GM19351 (cell line): ENCODE measurements at regions not wholly inside any gene's neighbourhood (a gene's known extent, or its start where the extent isn't known, plus 50 kb on each side); places are given as distances from the start of the nearest gene placed in this dataset.
"Not testable (repeated sequence)": the region's sequence is repeated elsewhere in the genome, so short reads cannot be mapped to it uniquely, and the experiment has no call there.

ENCODE experiments used
- ATAC-seq: cut with Tn5 transposase; IDR thresholded peaks from one replicate; pipeline ENCODE4 v1.9.1; 2021; ENCODE audit warnings: mild to moderate bottlenecking, moderate library complexity; ENCODE audit not compliant: unreplicated experiment

DNA sequence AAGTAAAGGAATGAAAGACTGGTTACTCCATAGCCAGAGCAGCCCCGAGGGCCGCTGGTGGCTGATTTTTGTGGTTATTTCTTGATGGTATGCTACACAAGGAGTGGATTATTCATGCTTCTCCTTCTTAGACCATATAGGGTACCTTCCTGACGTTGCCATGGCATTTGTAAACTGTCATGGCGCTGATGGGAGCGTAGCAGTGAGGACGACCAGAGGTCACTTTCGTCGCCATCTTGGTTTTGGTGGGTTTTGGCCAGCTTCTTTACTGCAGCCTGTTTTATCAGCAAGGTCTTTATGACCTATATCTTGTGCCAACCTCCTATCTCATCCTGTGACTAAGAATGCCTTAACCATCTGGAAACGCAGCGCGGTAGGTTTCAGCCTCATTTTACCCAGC is 1187.6 kb upstream of the AUTS2 start:
- ATAC-seq = not testable (repeated sequence)

DNA sequence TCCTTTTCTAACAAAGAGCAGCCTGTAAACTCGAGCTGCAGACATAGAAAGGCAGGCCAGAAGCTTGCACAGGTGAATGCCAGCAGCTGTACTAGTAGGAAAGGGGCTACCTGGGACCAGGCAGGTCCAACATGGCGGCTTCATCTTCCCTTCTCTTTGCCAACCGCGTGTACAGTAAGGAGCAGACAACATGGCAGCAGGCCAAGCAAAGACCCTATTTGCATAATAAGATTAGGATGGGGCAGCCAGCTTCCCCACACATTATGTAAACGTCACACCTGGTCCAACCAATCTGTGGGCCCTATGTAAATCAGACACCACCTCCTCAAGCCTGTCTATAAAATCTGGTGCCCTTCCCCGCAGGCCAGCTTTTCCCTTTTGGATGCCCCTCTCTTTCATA is 1186.5 kb upstream of the AUTS2 start:
- ATAC-seq = no peak

DNA sequence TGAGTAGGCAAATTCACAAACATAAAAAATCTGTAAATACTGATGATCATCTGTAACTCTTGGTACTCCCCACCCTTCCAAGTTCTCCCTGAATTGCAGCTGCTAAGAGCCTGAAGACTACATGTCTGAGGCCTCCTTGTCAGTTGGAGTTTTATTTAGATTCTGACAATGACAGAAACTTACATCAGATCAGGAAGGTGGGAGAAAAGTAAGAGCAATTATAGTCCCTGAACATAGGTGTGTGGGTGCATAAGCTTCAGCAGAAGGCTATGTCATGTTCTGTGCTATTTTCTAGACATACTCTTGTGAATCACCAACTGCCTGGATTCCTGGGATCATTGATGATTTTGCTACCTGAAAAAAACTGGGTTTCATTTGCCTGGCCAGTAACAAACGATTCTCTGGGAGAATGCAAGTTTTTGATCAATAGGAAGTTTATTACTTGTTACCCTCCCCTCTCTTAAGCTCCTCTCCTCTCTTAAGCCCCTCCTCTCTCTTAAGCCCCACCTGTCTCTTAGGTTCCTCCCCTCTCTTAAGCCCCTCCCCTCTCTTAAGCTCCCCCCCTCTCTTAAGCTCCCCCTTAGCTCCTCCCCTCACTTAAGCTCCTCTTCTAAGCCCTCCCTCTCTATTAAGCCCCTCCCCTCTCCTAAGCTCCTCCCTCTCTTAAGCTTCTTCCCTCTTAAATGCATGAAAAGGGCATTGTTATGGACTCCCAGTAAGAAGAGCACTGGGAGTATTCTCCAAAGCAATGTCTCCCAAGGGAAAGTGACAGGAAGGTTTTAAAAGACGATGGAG is 1183.4 kb upstream of the AUTS2 start:
- no peak for ATAC-seq

DNA sequence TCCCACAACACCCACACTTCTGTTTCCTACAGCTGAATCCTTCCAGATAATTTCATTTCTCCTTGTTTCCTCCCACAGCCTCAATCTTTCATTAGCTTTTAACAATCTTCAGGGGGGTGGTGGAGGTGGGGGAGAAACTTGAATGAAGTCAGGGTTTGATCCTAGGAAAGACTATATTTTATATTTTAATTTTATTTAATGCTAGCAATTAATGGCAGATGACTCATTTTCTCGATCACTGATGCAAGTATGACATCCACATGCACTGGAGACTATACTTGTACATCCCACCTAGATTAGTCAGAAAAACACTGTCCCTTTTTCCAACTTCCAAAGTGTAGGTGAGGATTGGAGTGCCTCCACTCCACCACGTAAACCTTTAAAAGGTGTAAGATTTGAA is 1181.3 kb upstream of the AUTS2 start:
- no peak for ATAC-seq

DNA sequence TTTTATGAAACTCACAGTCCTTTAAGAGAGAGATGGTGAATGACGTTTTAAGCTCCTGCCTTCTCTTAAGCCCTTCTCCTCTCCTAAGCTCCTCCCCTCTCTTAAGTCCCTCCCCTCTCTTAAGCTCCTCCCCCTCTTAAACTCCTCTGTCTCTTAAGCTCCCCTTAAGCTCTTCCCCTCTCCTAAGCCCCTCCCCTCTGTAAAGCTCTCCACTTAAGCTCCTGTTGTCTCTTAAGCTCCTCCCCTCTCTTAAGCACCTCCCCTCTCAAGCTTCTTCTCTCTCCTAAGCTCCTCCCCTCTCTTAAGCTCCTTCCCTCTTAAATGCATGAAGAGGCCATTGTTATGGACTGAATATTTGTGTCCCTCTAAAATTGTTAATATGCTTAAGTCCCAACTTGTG is 1180.6 kb upstream of the AUTS2 start:
- no peak for ATAC-seq

DNA sequence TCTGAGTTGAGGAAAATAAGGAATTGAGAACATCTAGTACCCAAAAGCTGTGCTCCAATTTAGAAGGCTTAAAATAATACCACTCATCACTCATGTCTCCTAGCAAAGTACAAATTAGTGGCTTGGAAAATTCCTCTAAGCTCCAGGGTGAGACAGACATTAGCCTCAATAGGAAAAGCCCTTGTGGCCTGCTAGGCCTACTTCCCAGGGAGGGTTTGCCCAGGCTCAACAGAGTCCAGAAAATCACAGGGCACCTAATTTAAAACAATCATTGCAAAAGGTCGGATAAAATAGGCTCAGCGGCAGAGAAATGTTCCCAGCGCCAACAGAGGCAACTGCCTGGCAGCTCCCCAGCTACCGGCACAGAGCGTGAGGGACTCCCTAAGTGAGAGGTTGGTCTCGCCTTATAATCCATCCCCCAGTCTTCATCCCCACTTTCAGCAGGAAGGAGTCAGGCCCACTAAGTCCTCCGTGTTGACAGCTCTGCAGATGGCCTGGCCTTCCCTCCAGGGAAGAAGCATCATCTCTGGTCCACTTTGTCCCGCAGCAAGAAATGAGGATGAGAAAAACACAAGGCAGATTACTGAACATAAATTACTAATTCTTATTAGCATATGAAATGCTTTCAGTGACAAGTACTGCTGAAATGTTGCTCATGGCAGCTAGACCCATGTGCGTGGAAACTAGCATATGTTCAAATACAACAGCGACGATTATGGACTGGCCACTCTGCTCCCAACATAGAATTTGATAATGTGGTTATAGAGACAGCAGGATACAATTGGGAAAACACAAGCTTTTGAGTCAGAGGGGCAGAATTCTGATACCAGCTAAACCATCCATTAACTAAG is 1177.7 kb upstream of the AUTS2 start:
- no peak for ATAC-seq

DNA sequence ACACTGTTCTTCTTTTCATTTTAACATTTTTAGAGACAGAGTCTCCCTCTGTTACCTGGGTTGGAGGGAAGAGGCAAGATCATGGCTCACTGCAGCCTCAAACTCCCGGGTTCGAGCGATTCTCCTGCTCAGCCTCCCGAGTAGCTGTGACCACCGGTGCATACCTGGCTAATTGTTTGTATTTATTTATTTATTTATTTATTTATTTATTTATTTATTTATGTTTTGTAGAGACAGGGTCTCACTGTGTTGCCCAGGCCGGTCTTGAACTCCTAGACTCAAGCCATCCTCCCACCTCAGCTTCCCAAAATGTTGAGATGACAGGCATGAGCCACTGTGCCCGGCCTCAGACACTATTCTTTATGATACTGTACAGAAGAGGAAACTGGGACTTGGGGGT is 1176.6 kb upstream of the AUTS2 start:
- ATAC-seq = no peak

DNA sequence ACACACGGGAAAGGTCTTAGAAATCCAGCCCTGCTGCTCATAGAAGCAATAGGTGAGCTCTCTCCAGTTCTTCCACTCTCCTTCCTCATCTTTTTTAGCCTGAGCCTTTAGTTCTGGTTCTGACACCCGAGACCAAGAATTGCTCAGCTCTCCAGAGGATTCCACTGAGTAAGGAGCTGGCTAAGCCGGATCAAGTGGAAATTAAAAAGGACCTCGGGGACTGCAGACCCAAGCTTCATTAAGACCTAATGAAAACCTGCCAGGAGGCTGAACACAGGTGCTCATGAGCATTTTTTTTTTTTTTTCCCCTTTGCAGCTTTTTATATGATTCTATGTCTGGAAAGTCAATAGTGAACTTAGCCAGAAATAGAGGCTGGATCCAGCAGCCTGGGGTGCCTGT is 1176.0 kb upstream of the AUTS2 start:
- ATAC-seq = no peak

DNA sequence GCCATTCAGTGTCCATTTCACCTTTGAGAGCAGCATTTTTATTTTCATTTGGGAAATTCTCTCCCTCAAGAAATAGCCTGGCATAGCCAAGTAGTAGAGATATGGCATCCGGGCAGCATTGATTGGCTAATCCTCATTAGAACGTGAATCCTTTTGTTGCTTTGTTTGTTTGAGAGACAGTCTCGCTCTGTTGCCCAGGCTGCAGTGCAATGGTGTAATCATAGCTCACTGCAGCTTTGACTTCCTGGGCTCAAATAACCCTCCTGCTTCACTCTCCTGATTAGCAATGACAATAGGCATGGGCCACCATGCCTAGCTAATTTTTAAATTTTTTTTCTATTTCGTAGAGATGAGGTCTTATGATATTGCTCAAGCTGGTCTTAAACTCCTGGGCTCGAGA is 1174.9 kb upstream of the AUTS2 start:
- no peak for ATAC-seq

DNA sequence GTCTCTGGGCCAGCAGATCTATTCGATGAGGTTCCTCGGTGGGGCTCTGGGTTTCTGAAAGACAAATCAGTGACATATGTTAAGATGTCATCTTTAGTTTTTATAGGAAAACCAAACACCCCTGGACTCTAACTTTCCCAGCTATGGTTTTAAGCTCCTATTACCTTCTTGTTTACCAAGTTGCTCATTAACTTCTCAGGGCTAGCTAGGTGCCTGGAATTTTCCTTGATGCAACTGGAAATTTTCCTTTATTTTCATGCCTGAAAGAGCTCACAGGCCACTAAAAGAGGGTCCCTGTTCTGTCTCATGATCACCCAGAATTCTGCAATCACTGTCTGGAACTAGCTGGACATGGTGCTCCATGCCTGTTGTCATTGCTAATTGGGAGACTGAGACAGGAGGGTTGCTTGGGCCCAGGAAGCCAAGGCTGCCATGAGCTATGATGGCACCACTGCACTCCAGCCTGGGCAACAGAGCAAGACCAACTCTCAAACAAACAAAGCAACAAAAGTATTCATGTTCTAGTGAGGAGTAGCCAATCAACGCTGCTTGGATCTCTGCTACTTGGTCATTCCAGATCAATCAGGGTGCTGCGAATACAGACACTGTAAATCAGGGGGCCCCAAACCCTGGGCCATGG is 1173.5 kb upstream of the AUTS2 start:
- ATAC-seq = no peak

DNA sequence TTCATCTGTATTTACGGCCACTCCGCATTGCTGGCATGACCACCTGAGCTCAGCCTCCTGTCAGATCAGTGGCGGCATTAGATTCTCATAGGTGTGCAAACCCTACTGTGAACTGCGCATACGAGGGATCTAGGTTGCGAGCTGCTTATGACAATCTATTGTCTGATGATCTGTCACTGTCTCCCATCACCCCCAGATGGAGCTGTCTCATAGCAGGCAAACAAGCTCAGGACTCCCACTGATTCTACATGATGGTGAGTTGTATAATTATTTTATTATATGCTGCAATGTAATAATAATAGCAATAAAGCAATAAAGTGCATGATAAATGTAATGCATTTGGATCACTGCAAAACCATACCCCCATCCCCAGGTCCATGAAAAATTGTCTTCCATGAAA is 1172.9 kb upstream of the AUTS2 start:
- ATAC-seq = no peak

DNA sequence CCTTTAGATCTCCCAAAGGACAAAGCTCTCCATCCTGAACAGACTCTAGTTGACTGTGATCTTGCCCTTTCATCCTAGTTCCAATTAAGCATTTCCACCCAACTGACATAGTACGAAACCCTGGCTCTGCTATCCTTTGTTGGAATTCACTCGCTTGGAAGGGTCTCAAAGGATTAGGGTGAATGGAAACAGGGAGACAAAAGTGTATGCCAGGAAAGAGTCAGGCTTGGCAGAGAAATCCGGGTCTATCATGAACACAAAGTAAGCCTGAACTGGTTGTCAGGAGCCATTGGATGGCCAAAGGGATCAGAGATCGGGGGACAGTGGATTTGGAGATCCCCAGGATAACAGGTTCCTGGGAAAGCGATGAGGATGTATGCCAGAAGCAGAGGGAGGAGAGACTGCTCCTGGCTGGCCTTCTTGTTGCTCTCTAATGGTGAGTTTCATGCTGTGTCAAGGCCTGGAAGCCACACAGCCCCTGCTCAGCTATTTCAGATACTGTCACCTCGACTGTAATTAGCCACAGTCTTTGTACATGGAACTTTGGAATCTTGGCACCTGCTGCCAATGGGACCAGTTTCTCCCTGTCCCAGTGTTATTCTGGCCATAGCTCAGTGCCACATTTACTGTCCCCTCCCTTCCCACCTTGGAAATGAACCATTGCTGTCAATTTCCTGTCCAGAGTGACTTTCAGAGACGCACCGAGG is 1168.7 kb upstream of the AUTS2 start:
- ATAC-seq = no peak

DNA sequence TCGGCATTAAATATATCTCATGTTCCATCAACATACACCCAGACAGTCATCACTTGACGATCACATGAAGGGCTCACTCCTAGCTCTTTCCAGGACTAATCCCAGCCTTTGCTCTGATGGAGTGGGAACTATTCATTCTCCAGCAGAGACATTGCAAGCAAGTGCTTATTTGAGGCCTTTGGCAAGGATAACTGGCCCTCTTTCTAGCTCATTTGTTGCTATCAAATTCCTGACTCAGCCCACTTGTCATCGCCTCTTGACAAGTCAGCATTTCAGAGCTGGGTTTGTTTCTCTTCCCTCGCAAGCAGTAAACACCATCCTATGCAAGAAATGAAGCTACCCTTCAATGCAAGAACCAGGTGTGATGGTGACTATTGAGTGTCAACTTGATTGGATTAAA is 1165.7 kb upstream of the AUTS2 start:
- ATAC-seq = no peak

DNA sequence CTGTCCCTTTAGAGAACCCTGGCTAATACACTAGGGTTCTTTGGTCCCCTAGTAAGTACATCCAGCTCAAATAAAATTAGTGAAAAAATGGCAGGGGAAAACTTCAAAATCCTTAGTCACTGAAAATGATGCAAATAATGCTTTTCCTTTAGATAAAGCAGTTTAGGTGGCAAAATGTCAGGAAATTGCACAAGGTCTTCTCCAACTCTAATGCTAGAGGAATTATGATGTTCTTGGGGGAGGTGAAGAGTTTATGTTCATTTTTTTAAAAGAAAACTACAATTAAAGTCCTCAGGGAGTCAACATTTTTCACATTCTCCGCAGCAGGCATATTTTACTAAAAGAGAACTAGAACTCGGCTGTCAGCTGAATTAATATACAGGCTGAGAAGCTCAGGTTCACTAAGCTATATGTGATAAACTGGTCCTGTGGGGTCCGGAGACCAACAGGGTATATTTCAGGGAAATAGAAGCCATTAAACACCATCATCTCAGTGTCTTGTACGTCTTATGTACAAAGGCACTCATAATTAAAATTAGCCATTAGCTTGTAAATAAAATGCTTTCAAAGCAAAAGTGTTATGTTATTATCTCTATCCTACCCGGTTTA is 1164.7 kb upstream of the AUTS2 start:
- no peak for ATAC-seq

DNA sequence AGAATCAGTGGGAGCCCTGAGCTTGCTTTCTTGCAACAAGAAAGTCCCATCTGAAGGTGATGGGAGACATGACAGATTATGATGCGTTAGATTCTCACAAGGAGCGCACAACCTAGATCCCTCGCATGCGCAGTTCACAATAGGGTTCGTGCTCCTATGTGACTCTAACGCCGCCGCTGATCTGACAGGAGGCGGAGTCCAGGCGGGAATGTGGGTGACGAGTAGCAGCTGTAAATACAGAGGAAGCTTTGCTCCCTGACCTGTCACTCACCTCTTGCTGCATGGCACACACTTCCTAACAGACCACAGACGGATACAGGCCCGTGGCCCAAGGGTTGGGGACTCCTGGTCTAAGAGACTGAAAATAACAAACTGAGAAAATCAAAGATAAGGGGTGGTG is 1163.4 kb upstream of the AUTS2 start:
- no peak for ATAC-seq

DNA sequence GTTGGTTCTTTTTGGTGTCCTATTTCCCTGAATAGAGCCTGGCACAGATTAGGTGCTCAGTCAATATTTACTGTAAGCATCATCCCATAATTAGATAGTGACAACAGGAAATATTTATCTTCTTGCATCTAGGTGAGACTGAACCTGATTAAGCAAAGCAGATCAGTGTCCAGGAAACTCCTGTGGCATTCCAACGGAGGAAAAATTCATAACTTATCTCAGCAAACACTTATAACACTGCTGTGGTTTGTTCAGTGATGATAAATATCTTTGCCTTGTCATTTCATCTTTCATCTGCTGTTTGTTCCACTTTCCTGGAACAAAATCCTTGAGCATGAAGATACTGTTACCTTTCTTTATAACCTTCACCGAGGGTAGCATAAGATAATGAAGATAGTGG is 1160.3 kb upstream of the AUTS2 start:
- ATAC-seq = no peak

DNA sequence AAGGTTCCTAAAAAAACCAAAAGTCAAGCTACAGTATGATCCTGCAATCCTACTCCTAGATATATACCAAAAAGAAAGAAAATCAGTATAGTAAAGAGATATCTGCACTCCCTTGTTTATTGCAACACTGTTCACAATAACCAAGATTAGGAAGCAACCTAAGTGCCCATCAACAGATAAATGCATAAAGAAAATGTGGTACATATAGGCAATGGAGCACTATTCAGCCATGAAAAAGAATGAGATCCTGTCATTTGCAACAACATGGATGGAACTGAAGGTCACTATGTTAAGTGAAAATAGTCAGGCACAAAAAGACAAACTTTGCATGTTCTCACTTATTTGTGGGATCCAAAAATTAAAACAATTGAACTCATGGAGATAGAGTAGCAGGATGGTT is 1159.5 kb upstream of the AUTS2 start:
- ATAC-seq = no peak

DNA sequence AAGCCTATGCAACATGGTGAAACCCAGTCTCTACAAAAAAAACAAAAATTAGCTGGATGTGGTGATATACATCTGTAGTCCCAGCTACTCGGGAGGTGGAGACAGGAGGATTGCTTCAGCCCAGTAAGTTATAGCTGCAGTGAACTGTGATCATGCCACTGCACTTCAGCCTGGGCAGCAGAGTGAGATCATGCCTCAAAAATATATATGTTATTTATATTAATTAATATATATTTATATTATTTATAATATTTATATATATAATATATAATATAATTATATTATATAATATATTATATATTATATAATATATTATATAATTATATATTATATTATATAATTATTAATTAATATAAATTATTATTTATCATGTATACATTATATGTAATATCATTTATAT is 1158.4 kb upstream of the AUTS2 start:
- ATAC-seq = no peak

DNA sequence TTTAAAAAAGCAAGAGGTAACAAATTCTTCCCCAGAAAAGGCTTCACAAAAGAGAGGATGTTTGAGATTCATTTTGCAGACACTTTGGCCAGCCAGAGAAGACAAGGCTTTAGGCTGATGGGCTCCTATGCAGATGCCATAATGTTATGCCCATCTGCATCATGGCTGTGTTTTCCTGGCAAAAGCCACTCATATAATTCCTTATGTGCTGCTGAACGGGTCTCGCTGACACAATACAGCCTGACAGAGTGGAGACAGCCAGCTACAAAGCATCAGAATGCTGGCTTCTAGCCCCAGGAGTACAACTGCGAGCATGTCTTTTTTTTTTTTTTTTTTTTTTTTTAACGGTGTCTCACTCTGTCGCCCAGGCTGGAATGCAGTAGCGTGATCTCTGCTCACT is 1157.4 kb upstream of the AUTS2 start:
- no peak for ATAC-seq

DNA sequence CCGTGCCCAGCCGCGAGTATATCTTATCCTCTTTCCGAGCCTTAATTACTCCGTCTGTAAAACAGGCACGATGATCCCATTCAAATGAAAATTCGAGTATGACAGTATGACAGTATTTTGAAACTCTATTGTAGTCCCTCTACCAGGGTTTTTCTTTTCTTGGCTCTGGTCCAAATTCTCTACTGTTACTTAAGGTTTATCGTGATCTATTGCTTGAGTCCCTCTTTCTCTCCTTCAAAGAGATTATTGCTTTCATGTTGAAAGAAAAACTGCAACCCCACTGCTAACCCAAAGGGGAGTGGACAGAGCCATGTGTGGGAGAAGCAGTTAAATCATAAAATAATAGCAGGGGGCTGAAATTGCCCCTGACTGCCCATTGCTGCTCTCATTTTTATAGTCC is 1156.6 kb upstream of the AUTS2 start:
- no peak for ATAC-seq
